ENCODE measurements at regions not wholly inside any gene's neighbourhood (a gene's known extent, or its start where the extent isn't known, plus 50 kb on each side); places are given as distances from the start of the nearest gene placed in this dataset.

- DNase-seq (ENCODE audit: insufficient read length, low spot score), result no peak
- no peak for FAIRE-seq
- TF ChIP-seq POLR2A (IDR thresholded peaks at IDR 0.05; ENCODE audit: low read depth, low read length), result no peak
These were observed 212.3 kb downstream of the ENC1 start for GRCh38 chr5:74428275-74428674.

GRCh38 chr5:74426506-74426905 is 214.0 kb downstream of the ENC1 start:
- no peak for TF ChIP-seq POLR2A (IDR thresholded peaks at IDR 0.05; ENCODE audit: low read depth, low read length)
- no peak for DNase-seq (ENCODE audit: insufficient read length, low spot score)
- FAIRE-seq, result no peak

GRCh38 chr5:74424162-74424868 is 216.2 kb downstream of the ENC1 start:
- TF ChIP-seq POLR2A (IDR thresholded peaks at IDR 0.05; ENCODE audit: low read depth, low read length), result no peak
- no peak for DNase-seq (ENCODE audit: insufficient read length, low spot score)
- FAIRE-seq, result no peak

GRCh38 chr5:74423383-74423782 is 217.1 kb downstream of the ENC1 start:
- no peak for FAIRE-seq
- TF ChIP-seq POLR2A (IDR thresholded peaks at IDR 0.05; ENCODE audit: low read depth, low read length), result no peak
- DNase-seq (ENCODE audit: insufficient read length, low spot score), result no peak

- no peak for TF ChIP-seq POLR2A (IDR thresholded peaks at IDR 0.05; ENCODE audit: low read depth, low read length)
- no peak for FAIRE-seq
- no peak for DNase-seq (ENCODE audit: insufficient read length, low spot score)
These were observed 217.9 kb downstream of the ENC1 start for GRCh38 chr5:74422671-74423070.

GRCh38 chr5:74422030-74422429 is 218.5 kb downstream of the ENC1 start:
- FAIRE-seq (no peak), DNase-seq (ENCODE audit: insufficient read length, low spot score) (no peak)
- TF ChIP-seq POLR2A (IDR thresholded peaks at IDR 0.05; ENCODE audit: low read depth, low read length), result no peak

- no peak for DNase-seq (ENCODE audit: insufficient read length, low spot score)
- no peak for FAIRE-seq
These were observed 219.2 kb downstream of the ENC1 start for GRCh38 chr5:74421377-74421776.

GRCh38 chr5:74420947-74421346 is 219.6 kb downstream of the ENC1 start:
- no peak for TF ChIP-seq POLR2A (IDR thresholded peaks at IDR 0.05; ENCODE audit: low read depth, low read length)
- DNase-seq (ENCODE audit: insufficient read length, low spot score) (no peak), FAIRE-seq (no peak)

More at GRCh38 chr5:74421377-74421776, 219.2 kb downstream of the ENC1 start:
- no peak for TF ChIP-seq POLR2A (IDR thresholded peaks at IDR 0.05; ENCODE audit: low read depth, low read length)

- TF ChIP-seq POLR2A (IDR thresholded peaks at IDR 0.05; ENCODE audit: low read depth, low read length), result no peak
- DNase-seq (ENCODE audit: insufficient read length, low spot score), result no peak
- no peak for FAIRE-seq
These were observed 220.3 kb downstream of the ENC1 start for GRCh38 chr5:74420220-74420619.

GRCh38 chr5:74419468-74419867 is 221.1 kb downstream of the ENC1 start:
- DNase-seq (ENCODE audit: insufficient read length, low spot score) (no peak), FAIRE-seq (no peak)
- TF ChIP-seq POLR2A (IDR thresholded peaks at IDR 0.05; ENCODE audit: low read depth, low read length), result no peak

- no peak for FAIRE-seq
- no peak for TF ChIP-seq POLR2A (IDR thresholded peaks at IDR 0.05; ENCODE audit: low read depth, low read length)
- DNase-seq (ENCODE audit: insufficient read length, low spot score), result no peak
These were observed 221.8 kb downstream of the ENC1 start for GRCh38 chr5:74418709-74419108.

- no peak for FAIRE-seq
- TF ChIP-seq POLR2A (IDR thresholded peaks at IDR 0.05; ENCODE audit: low read depth, low read length), result no peak
- DNase-seq (ENCODE audit: insufficient read length, low spot score), result no peak
These were observed 222.3 kb downstream of the ENC1 start for GRCh38 chr5:74418261-74418660.

GRCh38 chr5:74415695-74416102 is 224.8 kb downstream of the ENC1 start:
- FAIRE-seq, result no peak

GRCh38 chr5:74414228-74414627 is 226.3 kb downstream of the ENC1 start:
- DNase-seq (ENCODE audit: insufficient read length, low spot score), result no peak
- no peak for FAIRE-seq
- no peak for TF ChIP-seq POLR2A (IDR thresholded peaks at IDR 0.05; ENCODE audit: low read depth, low read length)

More at GRCh38 chr5:74415695-74416102, 224.8 kb downstream of the ENC1 start:
- DNase-seq (ENCODE audit: insufficient read length, low spot score), result no peak
- TF ChIP-seq POLR2A (IDR thresholded peaks at IDR 0.05; ENCODE audit: low read depth, low read length), result no peak

- DNase-seq (ENCODE audit: insufficient read length, low spot score) (no peak), FAIRE-seq (no peak)
- no peak for TF ChIP-seq POLR2A (IDR thresholded peaks at IDR 0.05; ENCODE audit: low read depth, low read length)
These were observed 227.0 kb downstream of the ENC1 start for GRCh38 chr5:74413403-74414048.
